ENCODE measurements at regions not wholly inside any gene's neighbourhood (a gene's known extent, or its start where the extent isn't known, plus 50 kb on each side); places are given as distances from the start of the nearest gene placed in this dataset.

DNA sequence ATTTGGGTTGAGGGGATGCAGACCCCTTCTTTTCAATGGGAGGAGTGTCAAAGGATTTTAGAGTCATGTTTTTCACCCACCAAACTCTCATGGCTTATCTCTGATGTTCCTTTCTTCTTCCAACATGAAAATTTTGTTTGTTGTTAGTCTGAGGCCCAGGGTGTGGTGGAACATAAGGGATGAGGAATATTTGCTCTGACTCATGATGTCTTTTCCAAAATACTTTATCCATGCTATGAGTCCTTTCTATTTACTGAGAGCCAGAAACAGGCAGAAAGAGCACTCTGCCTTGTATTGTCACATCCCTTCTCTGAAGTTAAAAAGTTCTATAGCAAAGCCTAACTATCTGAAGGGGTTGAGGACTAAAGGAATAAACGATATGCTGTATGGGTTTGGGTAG, 61.6 kb upstream of the GYPA start:
- H3K4me3 ChIP-seq (ENCODE audit: low read length), result no peak overlapping the region
- H3K9me3 ChIP-seq (ENCODE audit: low read length), result no peaks in the 10 kb centered on the region
- no peaks in the 10 kb centered on the region for H3K79me2 ChIP-seq (ENCODE audit: low read length)
- H2AFZ ChIP-seq (ENCODE audit: low read length), result no peak overlapping the region
- H4K20me1 ChIP-seq (ENCODE audit: insufficient read depth, low read depth, low read length), result no peaks in the 10 kb centered on the region
- H3K36me3 ChIP-seq (ENCODE audit: insufficient read depth, low read length), result no peaks in the 10 kb centered on the region
- H3K9me2 ChIP-seq (replicated peaks; ENCODE audit: insufficient read depth, low read length), result no peaks in the 10 kb centered on the region
- no peak overlapping the region for H3K27ac ChIP-seq (ENCODE audit: low read length)
- H3K27me3 ChIP-seq (ENCODE audit: low read length), result no peaks in the 10 kb centered on the region
- no peak for DNase-seq
- no peak overlapping the region for H3K4me2 ChIP-seq (ENCODE audit: low read depth, low read length, poor library complexity, severe bottlenecking)
- H3K4me1 ChIP-seq (ENCODE audit: low read length), result no peaks in the 10 kb centered on the region
- no peak overlapping the region for H3K9ac ChIP-seq (ENCODE audit: low read length)

DNA sequence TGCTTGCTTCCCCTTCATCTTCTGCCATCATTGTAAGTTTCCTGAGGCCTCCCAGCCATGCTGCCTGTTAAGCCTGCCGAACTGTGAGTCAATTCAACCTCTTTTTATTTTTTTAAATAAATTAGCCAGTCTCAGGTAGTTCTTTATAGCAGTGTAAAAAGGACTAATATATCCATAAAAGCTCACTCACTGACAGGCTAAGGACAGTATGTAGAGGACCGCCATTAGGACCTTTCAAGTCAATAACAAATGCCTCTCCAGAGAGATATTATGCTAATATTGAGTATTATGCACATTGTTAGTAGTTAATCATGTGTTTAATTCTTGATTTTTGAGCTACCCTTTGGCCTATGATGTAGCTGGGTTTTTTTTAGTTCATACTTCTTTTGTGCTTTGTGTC, 62.6 kb upstream of the GYPA start:
- H3K4me2 ChIP-seq (ENCODE audit: low read depth, low read length, poor library complexity, severe bottlenecking), result no peak overlapping the region
- H3K36me3 ChIP-seq (ENCODE audit: insufficient read depth, low read length), result no peaks in the 10 kb centered on the region
- no peaks in the 10 kb centered on the region for H3K9me2 ChIP-seq (replicated peaks; ENCODE audit: insufficient read depth, low read length)
- no peak overlapping the region for H3K27ac ChIP-seq (ENCODE audit: low read length)
- no peaks in the 10 kb centered on the region for H3K4me1 ChIP-seq (ENCODE audit: low read length)
- no peaks in the 10 kb centered on the region for H3K79me2 ChIP-seq (ENCODE audit: low read length)
- no peak overlapping the region for H3K9ac ChIP-seq (ENCODE audit: low read length)
- H3K9me3 ChIP-seq (ENCODE audit: low read length), result no peaks in the 10 kb centered on the region
- H2AFZ ChIP-seq (ENCODE audit: low read length), result no peak overlapping the region
- no peak for DNase-seq
- H4K20me1 ChIP-seq (ENCODE audit: insufficient read depth, low read depth, low read length), result no peaks in the 10 kb centered on the region
- no peak overlapping the region for H3K4me3 ChIP-seq (ENCODE audit: low read length)
- H3K27me3 ChIP-seq (ENCODE audit: low read length), result no peaks in the 10 kb centered on the region

DNA sequence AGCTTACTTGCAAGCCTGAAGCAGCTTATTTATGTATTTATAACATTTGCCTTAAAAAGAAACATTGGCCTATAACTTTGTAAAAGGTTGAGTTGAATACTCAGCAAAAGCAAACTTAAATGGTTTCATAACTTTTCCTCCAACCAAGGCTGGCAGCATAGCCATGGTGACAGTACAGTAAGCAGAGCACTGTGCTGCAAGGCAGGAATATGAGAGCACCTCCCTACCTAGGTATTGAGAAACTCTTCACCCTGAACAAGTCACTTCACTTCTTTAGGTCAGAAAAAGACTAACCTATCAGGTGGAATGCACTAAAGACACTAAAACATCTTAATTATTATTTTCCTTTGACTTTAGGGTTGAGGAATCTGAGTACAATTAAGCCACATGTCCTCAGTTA, 63.9 kb upstream of the GYPA start:
- no peaks in the 10 kb centered on the region; the same call in 1 of the 2 replicates for H3K27me3 ChIP-seq (ENCODE audit: low read length)
- no peaks in the 10 kb centered on the region for H3K79me2 ChIP-seq (ENCODE audit: low read length)
- H2AFZ ChIP-seq (ENCODE audit: low read length), result no peak overlapping the region
- no peaks in the 10 kb centered on the region for H3K9me2 ChIP-seq (replicated peaks; ENCODE audit: insufficient read depth, low read length)
- no peak overlapping the region for H3K27ac ChIP-seq (ENCODE audit: low read length)
- H3K4me2 ChIP-seq (ENCODE audit: low read depth, low read length, poor library complexity, severe bottlenecking), result no peak overlapping the region
- no peaks in the 10 kb centered on the region for H4K20me1 ChIP-seq (ENCODE audit: insufficient read depth, low read depth, low read length)
- no peak overlapping the region for H3K4me3 ChIP-seq (ENCODE audit: low read length)
- H3K9me3 ChIP-seq (ENCODE audit: low read length), result no peaks in the 10 kb centered on the region
- no peak overlapping the region for H3K9ac ChIP-seq (ENCODE audit: low read length)
- H3K36me3 ChIP-seq (ENCODE audit: insufficient read depth, low read length), result no peaks in the 10 kb centered on the region
- DNase-seq, result no peak
- H3K4me1 ChIP-seq (ENCODE audit: low read length), result no peaks in the 10 kb centered on the region

DNA sequence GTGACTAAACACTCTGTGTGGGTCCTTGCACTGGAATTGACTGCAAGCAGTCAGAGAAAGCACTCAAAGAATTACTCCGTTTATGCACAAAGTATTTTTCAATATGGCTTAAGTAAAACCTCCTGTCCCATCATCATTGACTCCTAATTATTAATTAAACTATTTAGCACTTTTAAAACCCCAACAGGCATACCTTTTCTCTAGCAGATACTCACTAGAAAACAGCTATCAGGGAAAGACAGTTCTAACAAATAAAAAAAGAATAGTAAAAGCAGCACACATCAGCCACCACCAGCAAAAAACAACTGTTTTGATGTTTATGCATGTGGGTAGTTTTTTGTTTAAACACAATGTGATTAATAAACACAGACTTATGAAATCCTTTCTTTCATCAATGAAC, 66.2 kb upstream of the GYPA start:
- Histone ChIP-seq H3K4me1 (ENCODE audit: low read length) (no peaks in the 10 kb centered on the region), H3K27ac (ENCODE audit: low read length) (no peak overlapping the region), H2AFZ (ENCODE audit: low read length) (no peak overlapping the region), H3K79me2 (ENCODE audit: low read length) (no peaks in the 10 kb centered on the region), H3K9ac (ENCODE audit: low read length) (no peak overlapping the region), H3K9me3 (ENCODE audit: low read length) (no peaks in the 10 kb centered on the region), H3K4me2 (ENCODE audit: low read depth, low read length, poor library complexity, severe bottlenecking) (no peak overlapping the region), H3K36me3 (ENCODE audit: insufficient read depth, low read length) (no peaks in the 10 kb centered on the region), H3K4me3 (ENCODE audit: low read length) (no peak overlapping the region), H3K27me3 (ENCODE audit: low read length) (no peaks in the 10 kb centered on the region; the same call in 1 of the 2 replicates), H4K20me1 (ENCODE audit: insufficient read depth, low read depth, low read length) (no peaks in the 10 kb centered on the region), H3K9me2 (replicated peaks; ENCODE audit: insufficient read depth, low read length) (no peaks in the 10 kb centered on the region)
- DNase-seq, result no peak

DNA sequence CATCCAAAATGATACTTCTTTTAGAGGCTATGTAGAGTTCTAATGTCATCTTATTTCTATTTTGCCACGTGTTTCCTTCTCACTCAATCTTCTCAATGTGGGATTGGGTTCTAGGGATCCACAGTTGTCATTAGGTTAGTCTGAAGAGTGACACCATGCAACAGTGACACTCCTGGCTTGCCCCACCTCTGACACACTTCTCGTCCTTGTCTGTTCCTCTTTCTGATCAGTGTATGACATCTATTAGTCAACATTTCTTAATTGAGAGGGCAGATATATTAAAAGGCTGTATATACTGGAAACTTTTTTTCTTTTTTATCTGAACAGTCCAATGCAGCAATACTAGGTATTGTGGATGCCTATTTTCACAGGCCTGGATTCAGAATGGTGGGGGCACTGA, 67.6 kb upstream of the GYPA start:
- Histone ChIP-seq H2AFZ (ENCODE audit: low read length) (no peak overlapping the region), H3K27me3 (ENCODE audit: low read length) (no peaks in the 10 kb centered on the region; the same call in 1 of the 2 replicates), H3K27ac (ENCODE audit: low read length) (no peak overlapping the region), H3K9ac (ENCODE audit: low read length) (no peak overlapping the region), H3K4me3 (ENCODE audit: low read length) (no peak overlapping the region), H3K9me3 (ENCODE audit: low read length) (no peaks in the 10 kb centered on the region), H3K36me3 (ENCODE audit: insufficient read depth, low read length) (no peaks in the 10 kb centered on the region), H3K79me2 (ENCODE audit: low read length) (no peaks in the 10 kb centered on the region), H3K4me1 (ENCODE audit: low read length) (no peaks in the 10 kb centered on the region), H3K4me2 (ENCODE audit: low read depth, low read length, poor library complexity, severe bottlenecking) (no peak overlapping the region), H4K20me1 (ENCODE audit: insufficient read depth, low read depth, low read length) (no peaks in the 10 kb centered on the region), H3K9me2 (replicated peaks; ENCODE audit: insufficient read depth, low read length) (no peaks in the 10 kb centered on the region)
- no peak for DNase-seq

DNA sequence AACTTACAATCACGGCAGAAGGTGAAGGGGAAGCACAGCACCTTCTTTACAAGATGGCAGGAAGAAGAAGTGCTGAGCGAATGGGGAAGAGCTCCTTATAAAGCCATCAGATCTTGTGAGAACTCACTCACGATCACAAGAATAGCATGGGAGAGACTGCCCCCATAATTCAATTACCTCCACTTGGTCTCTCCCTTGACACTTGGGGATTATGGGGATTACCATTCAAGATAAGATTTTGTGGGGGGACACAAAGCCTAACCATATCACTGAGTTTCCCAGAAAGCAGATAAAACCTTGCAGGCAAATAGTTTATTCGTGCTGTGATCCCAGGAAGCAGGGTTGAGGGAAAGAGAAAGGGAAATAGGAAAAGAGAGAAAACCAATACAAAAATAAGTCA, 69.0 kb upstream of the GYPA start:
- no peak for DNase-seq

DNA sequence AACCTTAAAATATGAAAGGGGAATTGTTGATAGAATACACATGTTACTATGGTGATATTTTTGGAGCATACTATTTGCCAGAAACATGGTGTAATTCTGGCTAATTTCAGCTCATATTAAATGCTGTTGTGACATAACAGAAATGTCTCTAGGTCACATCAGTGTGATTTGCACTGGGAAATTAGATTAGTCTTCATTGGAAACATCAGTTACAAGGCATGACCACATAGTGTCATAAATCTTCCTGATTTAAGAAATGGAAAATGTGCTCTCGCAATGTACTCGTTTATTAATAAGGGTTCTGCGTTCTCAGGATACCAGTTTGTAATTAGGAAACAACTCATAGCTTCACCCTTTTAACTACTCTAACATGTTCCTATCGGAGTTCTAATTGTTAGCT, 72.9 kb upstream of the GYPA start:
- no peaks in the 10 kb centered on the region; the same call in 1 of the 2 replicates for H3K27me3 ChIP-seq (ENCODE audit: low read length)
- H3K9me2 ChIP-seq (replicated peaks; ENCODE audit: insufficient read depth, low read length), result no peaks in the 10 kb centered on the region
- H3K79me2 ChIP-seq (ENCODE audit: low read length), result no peaks in the 10 kb centered on the region
- H3K27ac ChIP-seq (ENCODE audit: low read length), result no peak overlapping the region
- no peak overlapping the region for H2AFZ ChIP-seq (ENCODE audit: low read length)
- H3K4me1 ChIP-seq (ENCODE audit: low read length), result no peaks in the 10 kb centered on the region
- no peak overlapping the region for H3K4me2 ChIP-seq (ENCODE audit: low read depth, low read length, poor library complexity, severe bottlenecking)
- DNase-seq, result no peak
- no peak overlapping the region for H3K9ac ChIP-seq (ENCODE audit: low read length)
- H3K36me3 ChIP-seq (ENCODE audit: insufficient read depth, low read length), result no peaks in the 10 kb centered on the region
- H3K4me3 ChIP-seq (ENCODE audit: low read length), result no peak overlapping the region
- H4K20me1 ChIP-seq (ENCODE audit: insufficient read depth, low read depth, low read length), result no peaks in the 10 kb centered on the region
- no peaks in the 10 kb centered on the region for H3K9me3 ChIP-seq (ENCODE audit: low read length)

More for the DNA sequence above, 69.0 kb upstream of the GYPA start:
- H3K9ac ChIP-seq (ENCODE audit: low read length), result no peak overlapping the region
- H3K9me2 ChIP-seq (replicated peaks; ENCODE audit: insufficient read depth, low read length), result no peaks in the 10 kb centered on the region
- H3K27me3 ChIP-seq (ENCODE audit: low read length), result no peaks in the 10 kb centered on the region; the same call in 1 of the 2 replicates
- H2AFZ ChIP-seq (ENCODE audit: low read length), result no peak overlapping the region
- no peak overlapping the region for H3K4me2 ChIP-seq (ENCODE audit: low read depth, low read length, poor library complexity, severe bottlenecking)
- no peaks in the 10 kb centered on the region for H3K9me3 ChIP-seq (ENCODE audit: low read length)
- no peaks in the 10 kb centered on the region for H3K4me1 ChIP-seq (ENCODE audit: low read length)
- H3K36me3 ChIP-seq (ENCODE audit: insufficient read depth, low read length), result no peaks in the 10 kb centered on the region
- H3K27ac ChIP-seq (ENCODE audit: low read length), result no peak overlapping the region
- no peaks in the 10 kb centered on the region for H4K20me1 ChIP-seq (ENCODE audit: insufficient read depth, low read depth, low read length)
- no peaks in the 10 kb centered on the region for H3K79me2 ChIP-seq (ENCODE audit: low read length)
- H3K4me3 ChIP-seq (ENCODE audit: low read length), result no peak overlapping the region

DNA sequence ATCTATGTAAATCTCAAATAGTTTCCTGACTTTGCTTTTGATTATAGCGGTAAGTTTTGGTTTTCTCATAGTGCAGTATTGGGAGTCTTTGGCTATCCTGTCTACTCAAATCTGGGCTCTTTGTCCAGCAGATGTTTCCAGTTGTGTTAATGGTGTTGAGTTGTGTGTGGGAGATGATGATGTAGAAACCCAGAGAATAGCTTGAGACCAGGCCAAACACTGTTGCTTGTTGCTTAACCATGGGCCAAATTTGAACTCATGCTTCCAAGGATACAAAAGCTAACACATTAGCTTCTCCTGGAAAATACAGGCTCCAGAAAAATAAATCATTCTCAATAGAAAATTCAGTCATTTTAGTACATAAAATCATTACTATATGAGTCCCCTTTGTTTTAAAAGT, 82.6 kb upstream of the GYPA start:
- Histone ChIP-seq H4K20me1 (ENCODE audit: insufficient read depth, low read depth, low read length) (no peaks in the 10 kb centered on the region), H3K4me1 (ENCODE audit: low read length) (no peaks in the 10 kb centered on the region), H3K79me2 (ENCODE audit: low read length) (no peaks in the 10 kb centered on the region), H3K27me3 (ENCODE audit: low read length) (no peaks in the 10 kb centered on the region), H3K9me3 (ENCODE audit: low read length) (no peaks in the 10 kb centered on the region), H3K9me2 (replicated peaks; ENCODE audit: insufficient read depth, low read length) (no peaks in the 10 kb centered on the region; the same call in 1 of the 2 replicates), H2AFZ (ENCODE audit: low read length) (no peak overlapping the region), H3K36me3 (ENCODE audit: insufficient read depth, low read length) (no peaks in the 10 kb centered on the region), H3K4me2 (ENCODE audit: low read depth, low read length, poor library complexity, severe bottlenecking) (no peak overlapping the region), H3K27ac (ENCODE audit: low read length) (no peak overlapping the region), H3K4me3 (ENCODE audit: low read length) (no peak overlapping the region), H3K9ac (ENCODE audit: low read length) (no peak overlapping the region)
- no peak for DNase-seq

DNA sequence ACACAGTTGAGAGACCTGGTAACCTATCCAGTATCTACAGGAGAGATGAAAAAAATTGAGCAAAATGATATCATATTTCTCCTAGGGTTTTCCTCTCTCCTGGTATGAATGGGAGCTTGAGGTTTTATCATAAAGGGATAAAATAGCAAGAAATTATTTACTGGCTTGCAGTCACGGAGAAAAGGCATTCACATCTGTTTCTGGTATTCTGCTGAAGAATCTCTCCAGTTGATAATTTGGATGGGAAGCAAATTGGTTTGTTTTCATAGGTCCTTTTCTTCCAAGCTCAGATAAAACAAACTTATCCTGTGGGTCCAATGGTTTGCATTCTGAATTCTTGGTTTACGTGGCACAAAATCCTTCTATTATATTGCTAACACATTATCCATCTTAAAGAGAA, 83.1 kb upstream of the GYPA start:
- Histone ChIP-seq H3K79me2 (ENCODE audit: low read length) (no peaks in the 10 kb centered on the region), H2AFZ (ENCODE audit: low read length) (no peak overlapping the region), H3K4me1 (ENCODE audit: low read length) (no peaks in the 10 kb centered on the region)

More for the DNA sequence above, 83.1 kb upstream of the GYPA start:
- Histone ChIP-seq H3K27ac (ENCODE audit: low read length) (no peak overlapping the region), H3K9me2 (replicated peaks; ENCODE audit: insufficient read depth, low read length) (no peaks in the 10 kb centered on the region; the same call in 1 of the 2 replicates), H3K4me3 (ENCODE audit: low read length) (no peak overlapping the region), H4K20me1 (ENCODE audit: insufficient read depth, low read depth, low read length) (no peaks in the 10 kb centered on the region), H3K4me2 (ENCODE audit: low read depth, low read length, poor library complexity, severe bottlenecking) (no peak overlapping the region), H3K9ac (ENCODE audit: low read length) (no peak overlapping the region), H3K9me3 (ENCODE audit: low read length) (no peaks in the 10 kb centered on the region), H3K36me3 (ENCODE audit: insufficient read depth, low read length) (no peaks in the 10 kb centered on the region), H3K27me3 (ENCODE audit: low read length) (no peaks in the 10 kb centered on the region)
- DNase-seq, result no peak
